Upper lobe of left lung (tissue), 4 donors: ENCODE measurements at regions not wholly inside any gene's neighbourhood (a gene's known extent, or its start where the extent isn't known, plus 50 kb on each side); places are given as distances from the start of the nearest gene placed in this dataset.

ENCODE experiments used
- CTCF ChIP-seq, 6 experiments: fragments of 450-650 bp in 4 of 6; fragments of 200-600 bp in 2 of 6; sonication (generic) in 2 of 6; IDR thresholded peaks; one replicate each; pipeline ENCODE4 v1.5.1; 2016 to 2019; ENCODE audit warnings: antibody characterized with exemption in 6 of 6
- POLR2AphosphoS5 ChIP-seq, 2 donors: sonication (generic); formaldehyde crosslinking; IDR thresholded peaks; one replicate each; pipeline ENCODE4 v1.5.1; 2017; ENCODE audit warnings: antibody characterized with exemption in 2 of 2

GRCh38 chr5:20498102-20498501 is 510.1 kb upstream of the CDH18 start:
- no peak for TF ChIP-seq CTCF (IDR thresholded peaks at IDR 0.05)
- no peak for TF ChIP-seq POLR2AphosphoS5 (IDR thresholded peaks at IDR 0.05)
